NCI-H82 (cell line): ENCODE measurements at regions not wholly inside any gene's neighbourhood (a gene's known extent, or its start where the extent isn't known, plus 50 kb on each side); places are given as distances from the start of the nearest gene placed in this dataset.
"Not testable (repeated sequence)": the region's sequence is repeated elsewhere in the genome, so short reads cannot be mapped to it uniquely, and the experiment has no call there.

Experiments used
- DNase-seq: peaks from one replicate; lab custom pipeline; 2025; lab: John Stamatoyannopoulos, UW

DNA sequence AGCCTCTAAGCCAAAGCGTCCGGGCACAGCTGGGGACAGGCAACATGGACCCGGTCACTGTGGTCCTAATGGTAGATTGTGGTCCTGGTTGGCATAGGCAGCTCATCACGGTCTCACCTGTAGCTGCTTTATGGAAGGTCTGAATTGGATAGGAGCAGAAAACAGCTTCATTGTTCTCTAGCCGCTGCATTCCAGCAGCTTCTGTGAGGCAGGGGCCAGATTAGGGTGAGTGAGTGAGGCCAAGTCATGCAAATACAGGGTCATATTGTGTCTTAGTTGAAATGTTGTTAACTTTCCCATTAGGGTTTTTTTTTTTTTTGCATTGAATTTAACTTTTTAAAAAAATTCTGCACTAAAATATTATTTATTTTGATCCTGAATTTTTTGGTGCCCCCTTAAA is 105.4 kb upstream of the SULF2 start:
- DNase-seq, result not testable (repeated sequence)

DNA sequence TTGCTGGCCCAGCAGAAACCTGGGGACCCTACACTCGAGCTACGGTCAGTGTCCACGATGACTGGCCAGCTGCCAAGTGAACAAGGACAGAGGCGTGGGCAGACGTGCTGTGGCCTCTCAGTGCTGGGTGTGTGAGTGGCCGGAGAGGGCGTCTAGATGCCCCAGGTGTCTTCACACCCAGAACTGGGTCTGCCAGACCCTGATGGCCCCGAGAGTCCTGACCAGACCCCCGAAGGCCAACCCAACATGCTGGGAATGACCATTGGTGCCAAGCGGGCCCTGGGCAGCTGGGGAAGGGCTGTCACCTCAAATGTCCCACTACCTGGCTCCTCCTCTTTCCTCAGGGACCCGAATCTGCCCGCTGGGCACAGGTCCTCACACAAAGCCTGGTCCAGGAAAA is 104.5 kb upstream of the SULF2 start:
- not testable (repeated sequence) for DNase-seq

DNA sequence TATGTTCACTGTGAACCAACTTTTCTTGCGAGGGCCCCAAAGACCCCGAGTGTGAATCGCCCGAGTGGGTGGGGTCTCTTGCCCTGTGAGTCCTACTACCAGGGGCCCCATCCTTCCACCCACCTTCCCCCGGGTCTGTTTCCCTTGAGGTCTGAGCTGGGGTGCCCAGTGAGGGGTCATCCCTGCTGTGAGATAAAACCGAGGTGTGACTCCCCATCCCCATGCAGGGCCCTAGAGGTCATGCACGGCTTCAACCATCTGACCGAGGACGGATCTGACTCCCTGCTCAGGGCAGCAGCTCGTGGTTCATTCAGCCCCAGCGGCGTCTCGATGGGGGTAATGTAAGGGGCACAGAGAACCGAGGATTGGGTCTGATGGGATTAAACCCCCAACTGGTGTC is 103.1 kb upstream of the SULF2 start:
- DNase-seq, result no peak

DNA sequence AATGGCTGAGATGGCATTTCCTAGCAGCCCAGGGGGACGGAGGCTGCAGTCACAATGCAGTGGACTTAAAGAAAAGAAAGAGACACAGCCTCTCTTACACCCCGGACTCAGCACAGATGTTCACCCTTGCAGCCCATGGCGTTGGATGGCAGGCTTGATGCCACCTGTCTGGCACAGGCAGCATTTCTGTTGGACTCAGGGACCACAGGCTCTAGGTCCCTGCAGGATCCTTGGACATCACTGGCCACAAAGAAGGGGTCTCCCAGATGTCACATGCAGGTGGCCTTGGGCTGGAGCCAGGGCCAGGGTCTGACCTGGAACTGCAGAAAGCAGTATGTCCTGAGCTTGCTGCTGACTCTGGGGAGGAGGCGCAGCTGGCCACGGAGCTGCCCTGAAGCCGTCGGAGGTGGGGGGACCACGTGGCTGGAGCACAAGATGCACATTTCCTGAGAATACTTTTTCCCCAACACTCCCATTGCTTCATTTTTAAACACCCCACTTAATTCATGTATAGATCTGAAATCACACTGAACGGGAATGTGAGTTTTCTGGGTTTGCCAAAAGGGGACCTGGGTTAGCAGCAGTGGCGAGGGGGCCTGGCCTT is 102.3 kb upstream of the SULF2 start:
- DNase-seq, result no peak

DNA sequence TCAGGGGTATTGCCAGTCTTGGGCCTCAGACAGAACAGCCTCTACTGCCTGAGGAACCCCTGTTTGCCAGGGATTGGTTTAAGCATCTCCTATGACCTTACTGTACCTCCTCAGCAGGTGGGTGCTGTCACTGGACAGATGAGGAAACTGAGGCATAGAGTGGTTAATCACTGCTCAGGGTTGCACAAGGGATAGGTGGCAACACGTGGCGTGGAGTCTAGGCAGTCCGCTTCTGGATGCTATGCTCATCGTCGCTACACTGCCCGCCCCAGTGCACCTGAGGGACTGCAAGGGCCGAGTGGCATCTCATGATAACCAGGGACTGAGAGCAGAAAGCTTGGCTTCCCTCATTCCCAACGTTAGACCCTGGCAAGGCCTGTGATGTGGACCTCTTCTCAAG is 101.8 kb upstream of the SULF2 start:
- no peak for DNase-seq

DNA sequence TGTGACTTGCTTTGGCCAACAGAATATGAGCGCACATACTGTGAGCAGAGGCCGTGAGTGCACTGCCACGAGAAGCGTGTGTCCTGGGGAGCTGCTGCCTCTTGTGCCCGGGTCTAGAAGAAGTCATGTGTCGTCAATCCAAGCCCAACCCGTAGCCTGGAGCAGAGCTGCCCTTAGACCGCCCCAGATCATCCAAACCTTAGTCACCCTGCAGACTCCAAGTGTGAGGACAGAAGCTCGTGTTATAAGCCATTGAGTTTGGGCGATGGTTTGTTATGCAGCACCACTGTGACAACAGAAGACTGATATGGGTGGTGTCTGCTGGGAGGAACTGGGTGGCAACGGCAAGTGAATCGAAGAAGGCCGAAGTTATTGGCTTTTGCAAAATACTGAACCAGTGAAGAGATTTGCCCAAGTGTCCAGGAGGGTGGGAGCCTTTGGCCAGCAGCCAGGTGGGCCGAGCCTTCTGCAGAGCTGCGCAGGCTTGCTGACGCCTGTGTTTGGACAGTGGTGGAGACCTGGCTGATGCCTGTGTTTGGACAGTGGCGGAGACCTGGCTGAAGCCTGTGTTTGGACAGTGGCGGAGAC is 101.3 kb upstream of the SULF2 start:
- DNase-seq, result no peak

DNA sequence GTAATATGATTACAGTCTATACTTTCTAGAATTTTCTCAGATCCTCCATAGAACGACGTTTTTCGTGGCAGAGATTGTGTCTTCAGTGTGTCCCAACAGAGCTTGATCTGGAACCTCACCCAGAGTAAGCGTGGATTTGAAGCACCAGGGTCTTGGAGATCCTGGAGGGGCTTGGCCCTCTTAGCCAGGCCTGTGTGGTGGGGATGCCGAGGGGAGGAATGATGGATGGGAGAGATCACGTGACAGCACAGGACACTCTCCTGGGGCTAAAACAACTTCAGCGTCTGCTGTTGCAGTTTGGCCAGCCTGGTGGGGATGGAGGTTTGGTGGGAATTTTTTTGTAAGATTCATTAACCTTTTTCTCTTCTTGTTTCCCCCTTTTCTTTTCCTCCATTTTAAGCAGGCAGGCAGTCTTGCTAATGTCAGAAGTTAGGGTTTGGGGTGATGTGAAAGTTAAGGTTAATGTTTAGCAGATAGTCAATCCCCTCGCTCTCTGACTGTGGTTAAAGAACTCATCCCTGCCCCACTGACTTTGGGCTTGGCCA is 100.7 kb upstream of the SULF2 start:
- DNase-seq, result no peak

DNA sequence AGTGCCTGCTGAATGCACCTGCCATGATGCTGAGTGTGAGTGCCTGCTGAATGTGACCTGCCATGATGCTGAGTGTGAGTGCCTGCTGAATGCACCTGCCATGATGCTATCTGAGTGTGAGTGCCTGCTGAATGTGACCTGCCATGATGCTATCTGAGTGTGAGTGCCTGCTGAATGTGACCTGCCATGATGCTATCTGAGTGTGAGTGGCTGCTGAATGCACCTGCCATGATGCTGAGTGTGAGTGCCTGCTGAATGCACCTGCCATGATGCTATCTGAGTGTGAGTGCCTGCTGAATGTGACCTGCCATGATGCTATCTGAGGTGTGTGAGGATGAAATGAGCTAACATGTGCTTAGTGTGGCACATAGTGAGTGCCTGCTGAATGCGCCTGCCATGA is 98.7 kb upstream of the SULF2 start:
- not testable (repeated sequence) for DNase-seq

DNA sequence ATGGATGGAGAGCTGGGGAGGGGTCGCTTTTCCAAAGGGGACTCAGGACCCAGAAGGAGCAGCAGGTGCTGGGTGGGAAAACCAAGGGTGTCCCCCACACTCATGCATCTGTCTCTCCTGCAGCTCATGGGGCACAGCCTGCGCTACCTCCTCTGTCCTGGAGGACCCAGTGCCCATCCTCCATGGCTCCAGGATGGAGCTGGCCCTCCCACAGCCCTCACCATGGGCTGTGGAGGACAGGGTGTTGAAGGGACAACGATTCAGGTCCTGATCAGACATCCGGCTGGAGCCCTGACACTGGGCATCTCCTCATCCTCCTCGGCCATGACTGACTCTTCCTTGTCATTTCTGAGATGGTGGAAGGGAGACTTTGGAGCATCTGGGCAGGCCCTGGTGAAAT is 97.9 kb upstream of the SULF2 start:
- no peak for DNase-seq

DNA sequence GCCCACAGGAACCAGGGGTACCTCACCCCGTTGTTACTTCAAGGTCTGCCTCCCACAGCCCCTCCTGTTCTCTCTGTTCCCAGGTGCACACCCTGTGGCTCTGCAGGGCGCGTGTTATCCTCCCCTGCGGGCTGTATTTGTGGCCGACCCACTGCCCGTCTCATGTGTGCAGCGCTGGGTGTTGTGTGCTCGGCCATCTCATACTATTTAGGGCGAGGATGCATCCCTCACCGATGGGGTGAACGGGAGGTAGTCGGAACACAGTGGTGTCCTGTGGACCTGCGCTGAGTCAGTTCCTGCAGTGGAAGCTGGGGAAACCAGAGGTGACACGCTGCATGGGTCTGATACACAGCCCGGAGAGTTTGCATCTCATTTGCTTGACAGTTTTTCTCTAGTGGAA is 94.5 kb upstream of the SULF2 start:
- DNase-seq, result no peak

DNA sequence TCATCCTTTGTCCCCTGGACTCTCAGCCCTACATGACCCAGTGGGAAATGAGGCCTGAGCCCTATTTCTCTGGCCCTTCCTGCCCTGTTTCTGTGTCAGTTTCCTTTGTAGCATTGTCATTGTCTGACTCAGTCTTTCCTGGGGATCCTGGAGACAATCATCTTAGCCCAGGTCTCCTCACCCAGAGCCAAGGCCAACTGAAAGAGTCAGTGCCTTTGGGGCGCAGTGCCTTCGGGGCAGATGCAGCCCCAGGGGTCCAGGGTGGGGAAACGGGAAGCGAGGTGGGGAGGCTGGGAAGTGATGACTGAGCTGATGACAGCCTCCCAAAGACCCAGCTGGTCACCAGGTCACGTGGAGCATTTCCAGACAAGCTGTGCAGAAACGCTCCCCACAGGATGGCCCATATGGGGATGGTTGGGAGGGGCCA is 93.3 kb upstream of the SULF2 start:
- no peak for DNase-seq

DNA sequence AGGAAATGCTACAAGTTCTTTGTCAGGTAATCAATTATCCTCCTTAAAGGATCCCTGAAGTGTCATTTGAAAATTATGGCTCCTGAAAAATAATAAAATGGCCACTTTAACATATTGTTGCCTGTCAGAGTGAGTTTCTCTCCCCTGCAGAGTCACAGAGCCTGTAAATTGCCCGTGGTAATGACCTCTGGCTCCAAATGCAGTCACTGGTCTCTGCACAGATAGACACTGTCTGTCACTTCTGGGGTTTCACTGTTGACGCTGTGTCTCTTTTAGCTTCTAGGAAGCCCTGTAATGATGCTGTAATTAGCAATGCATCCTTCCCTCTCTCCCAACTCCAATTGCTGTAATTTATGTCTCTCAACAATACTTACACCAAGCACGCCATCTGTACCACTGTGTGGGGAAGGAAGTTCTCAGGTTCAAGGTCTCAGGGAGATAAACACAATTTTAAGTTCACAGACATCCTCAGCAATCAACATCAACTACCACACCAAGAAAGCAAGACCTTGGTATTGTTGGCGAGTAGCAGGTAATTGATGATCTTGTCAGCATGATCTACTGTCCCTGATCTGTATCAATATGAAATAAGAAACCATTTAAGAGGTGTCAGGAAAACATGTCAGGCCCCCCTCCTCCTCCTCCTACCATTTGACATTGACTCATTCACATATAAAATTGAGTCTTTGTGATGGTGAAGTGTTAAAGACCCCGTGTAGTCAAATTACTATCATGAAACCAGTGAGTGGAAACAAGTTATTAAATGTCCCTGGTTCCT is 91.2 kb upstream of the SULF2 start:
- no peak for DNase-seq

DNA sequence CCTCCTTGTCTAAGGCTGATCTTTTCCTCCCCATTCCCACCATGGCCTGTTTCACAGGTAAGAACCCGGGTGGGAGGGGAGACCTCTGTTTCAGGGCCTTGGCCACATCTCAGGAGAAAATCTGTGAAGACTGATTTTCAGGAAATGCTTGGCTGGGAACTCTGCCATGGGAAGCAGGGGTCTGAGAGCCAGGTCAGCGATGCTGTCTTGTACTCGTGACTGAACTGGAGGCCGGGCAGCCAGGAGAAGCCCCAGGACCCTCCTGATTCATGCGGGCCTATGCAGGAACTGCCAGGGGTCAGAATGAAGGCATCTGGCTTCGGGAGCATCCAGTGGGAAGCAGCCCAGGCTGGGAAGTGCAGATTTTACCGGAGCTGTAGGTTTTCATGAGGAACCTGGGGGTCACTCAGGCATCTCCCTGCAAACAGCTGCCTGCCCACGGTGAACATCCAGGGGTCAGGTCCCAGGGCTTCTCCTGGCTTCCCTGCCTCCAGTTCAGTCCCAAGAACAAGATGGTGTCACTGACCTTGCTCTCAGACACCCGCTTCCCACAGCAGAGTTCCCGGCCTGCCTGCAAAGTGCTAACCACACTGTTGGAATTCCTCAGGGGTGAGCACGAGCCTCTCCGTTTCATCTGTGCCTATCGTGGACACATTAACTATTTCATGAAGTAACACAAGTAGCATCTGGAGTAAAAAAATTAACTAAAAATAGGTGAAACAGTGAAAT is 90.2 kb upstream of the SULF2 start:
- no peak for DNase-seq

DNA sequence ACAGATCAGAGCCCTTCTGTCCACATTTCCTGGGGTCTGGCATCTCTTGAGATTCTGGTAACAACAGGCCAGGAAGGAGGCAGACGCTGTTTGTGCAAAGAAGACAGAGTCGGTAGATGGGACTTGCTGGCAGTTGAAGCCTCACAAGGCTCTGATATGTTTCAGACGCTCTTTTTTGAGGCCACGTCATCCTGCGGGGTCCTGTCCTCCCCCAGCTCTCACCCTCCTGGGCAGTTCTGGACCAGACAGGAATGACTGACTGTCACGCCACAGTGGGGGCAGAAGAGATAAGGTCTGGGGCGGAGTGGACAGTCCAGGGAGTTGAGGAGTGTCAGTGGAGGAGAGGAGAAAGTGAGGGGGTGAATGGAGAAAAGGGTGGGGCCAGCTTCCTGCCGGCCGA is 87.1 kb upstream of the SULF2 start:
- DNase-seq, result no peak

DNA sequence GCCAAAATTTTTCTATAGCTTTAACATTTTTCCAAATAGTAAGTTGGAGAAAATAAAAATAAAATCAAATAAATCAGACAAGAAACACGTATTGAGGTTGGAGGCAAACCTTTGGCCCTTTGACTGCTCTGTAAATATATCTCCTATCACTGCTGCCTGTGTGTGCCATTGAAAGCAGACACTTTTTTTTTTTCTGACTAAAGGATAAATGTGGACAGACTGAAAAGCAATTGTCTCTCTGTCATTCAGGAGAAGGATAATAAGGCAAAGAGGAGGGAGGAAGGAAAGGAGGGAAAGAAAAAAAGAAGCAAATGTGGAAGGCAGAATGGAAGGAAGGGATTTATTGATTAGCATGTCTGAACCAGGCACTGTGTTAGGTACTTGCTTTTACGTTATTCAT is 85.2 kb upstream of the SULF2 start:
- no peak for DNase-seq

DNA sequence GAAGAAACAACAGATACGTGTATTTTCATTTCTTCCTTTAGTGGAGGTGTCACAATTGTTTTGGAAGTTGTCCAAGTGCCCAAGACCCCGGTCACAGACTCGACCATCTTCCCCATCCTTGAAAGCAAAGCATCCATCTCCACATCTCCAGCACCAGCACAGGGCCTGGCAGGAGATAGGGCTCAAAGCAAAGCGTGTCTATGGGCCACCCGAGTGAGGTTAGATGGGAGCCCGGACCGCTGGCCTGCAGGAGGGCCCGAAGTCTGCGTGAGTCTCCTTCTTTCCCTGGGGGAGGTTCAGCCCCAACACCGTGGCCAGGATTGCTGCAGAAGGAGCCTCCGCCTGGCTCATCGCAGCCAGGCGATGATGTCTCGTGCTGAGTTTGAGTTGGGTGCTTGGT is 83.5 kb upstream of the SULF2 start:
- DNase-seq, result no peak

DNA sequence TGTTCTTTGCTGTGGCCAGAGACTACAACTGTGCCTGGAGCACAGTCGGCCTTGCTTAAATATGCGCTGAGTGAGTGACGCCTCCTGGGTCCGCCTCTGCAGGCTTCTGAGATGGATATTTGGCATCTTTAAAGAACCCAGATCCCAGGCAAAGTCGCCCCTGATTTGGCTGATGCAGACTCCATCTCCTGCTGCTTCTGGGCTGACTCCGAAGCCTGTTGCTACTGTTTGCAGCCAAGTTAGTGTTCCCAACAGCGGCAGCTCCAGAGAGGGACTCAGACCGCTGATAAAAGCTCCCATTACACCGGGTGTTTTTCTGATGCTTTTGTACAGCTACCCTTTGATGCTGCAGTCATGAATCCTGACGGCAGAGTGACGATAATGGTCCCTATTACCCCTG is 83.0 kb upstream of the SULF2 start:
- DNase-seq, result no peak

DNA sequence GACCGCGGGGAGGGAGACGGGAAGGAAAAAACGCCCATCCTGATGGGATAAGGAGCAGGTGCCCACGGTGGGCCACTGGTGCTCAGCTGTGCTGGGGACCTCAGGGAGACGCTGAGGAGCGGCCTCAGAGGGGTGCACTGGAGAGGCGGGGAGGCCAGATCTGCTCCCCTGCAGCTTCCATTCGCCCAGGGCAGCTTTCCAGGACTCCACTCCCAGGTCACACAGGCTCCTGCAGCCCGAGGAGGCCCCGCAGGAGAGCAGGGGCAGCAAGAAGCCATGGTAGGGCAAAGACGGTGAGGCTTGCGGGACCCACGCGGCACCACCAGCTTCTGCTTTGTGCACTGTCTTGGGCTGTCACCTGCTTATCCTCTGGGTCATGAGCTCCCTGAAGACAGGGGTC is 82.5 kb upstream of the SULF2 start:
- no peak for DNase-seq

DNA sequence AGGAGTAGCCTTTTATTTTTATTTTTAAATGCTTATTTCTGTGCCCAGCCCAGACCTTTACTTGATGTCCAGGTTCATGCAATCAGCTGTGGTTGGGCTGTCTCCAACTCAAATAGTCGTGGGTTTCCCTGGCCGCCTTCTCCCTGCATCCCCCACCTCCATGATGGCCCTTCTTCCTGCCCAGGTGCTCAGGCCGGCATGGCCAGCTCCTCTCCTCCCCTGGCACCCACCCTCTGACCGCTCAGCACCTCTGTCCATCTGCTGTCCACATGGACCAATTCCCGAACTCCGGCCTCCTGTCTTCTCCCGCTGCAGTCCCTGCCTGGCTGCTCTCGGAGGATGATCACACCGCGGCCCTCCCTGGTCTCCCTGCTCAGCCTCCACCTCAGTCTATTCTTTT is 81.2 kb upstream of the SULF2 start:
- DNase-seq, result no peak

DNA sequence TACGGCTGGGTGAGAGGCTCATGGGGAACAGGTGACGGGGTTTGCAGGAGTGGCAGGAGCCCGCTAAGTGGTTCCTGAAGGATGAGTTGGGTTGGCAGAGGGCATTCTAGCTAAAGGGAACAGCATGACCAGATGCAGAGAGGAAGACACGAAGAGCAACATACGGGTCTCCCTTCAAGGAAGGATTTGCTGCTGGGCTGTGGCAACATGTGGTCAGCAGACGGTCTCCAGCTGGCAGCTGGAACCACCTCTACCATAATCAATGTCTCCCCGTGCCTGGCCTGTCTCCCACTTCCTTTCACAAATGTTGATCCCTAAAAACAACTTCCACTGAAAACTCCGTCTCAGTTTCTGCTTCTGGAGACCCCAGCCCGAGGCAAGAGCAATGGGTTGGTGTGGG is 80.6 kb upstream of the SULF2 start:
- DNase-seq, result peak; percentile 20

DNA sequence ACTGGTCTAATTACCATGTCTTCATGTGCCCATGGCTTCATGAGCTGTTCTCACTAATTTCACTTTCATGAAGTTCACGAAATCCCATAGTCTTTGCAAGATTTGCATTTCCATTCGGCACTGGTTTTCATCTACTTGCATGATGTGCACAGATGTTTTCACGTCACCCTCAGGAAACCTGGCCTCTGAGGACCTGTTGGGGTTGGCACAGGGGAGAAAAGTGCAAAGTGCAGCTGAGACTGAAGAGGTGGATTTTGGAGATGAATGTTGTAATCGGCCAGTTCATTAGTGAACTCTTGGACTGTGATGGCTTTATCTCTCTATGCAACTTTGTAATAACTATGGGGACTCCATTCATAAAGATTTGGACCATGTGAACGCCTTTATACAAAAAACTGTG is 80.2 kb upstream of the SULF2 start:
- DNase-seq, result no peak

DNA sequence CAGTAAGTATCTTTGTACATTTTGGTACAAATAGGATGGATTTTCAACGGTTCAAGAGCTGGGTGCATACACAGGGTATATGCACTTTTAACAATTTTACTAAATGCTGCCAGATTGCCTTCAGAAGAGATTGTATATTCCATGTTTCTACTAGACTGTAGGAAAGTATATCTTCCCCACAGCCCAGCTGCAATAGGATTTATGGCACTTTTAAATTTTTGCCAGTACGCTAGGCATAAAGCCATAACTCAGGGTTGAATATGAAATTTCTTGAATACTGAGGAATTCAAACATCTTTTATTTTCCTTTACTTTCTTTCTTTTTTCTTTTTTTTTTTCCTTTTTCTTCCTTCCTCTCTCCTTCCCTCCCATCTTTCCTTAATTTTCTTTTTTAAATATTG is 78.7 kb upstream of the SULF2 start:
- DNase-seq, result no peak
